GM19328 (cell line): ENCODE measurements at regions not wholly inside any gene's neighbourhood (a gene's known extent, or its start where the extent isn't known, plus 50 kb on each side); places are given as distances from the start of the nearest gene placed in this dataset.

Experiments used
- ATAC-seq: cut with Tn5 transposase; IDR thresholded peaks from one replicate; pipeline ENCODE4 v1.9.1; 2021; ENCODE audit warnings: mild to moderate bottlenecking, moderate library complexity; ENCODE audit not compliant: unreplicated experiment

GRCh38 chr12:59252731-59253130, 332.4 kb upstream of the LRIG3 start:
- ATAC-seq = no peak

GRCh38 chr12:59250766-59251165, 330.5 kb upstream of the LRIG3 start:
- ATAC-seq = no peak

DNA sequence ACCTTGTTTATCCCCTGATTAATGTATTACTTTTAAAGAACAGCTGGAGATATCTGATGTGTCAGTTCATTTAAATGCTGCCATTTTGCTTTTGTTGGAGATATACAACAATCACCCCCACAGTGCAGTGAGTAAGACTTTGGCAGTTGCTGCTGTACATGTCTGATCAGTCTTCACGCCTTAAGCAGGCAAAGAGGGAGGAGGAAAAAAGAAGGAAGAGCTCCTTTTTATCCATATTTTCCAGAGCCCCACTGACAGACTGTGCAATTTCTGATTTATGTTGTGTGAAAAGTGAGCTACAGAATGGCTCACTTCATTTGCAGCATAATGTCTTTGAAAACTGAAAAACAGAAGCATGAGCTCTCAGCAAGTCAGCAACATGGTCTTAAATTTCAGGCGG, 319.7 kb upstream of the LRIG3 start:
- ATAC-seq = no peak

- ATAC-seq = no peak
Measured at GRCh38 chr12:59234391-59234790, 314.1 kb upstream of the LRIG3 start.

GRCh38 chr12:59230334-59230733, 310.0 kb upstream of the LRIG3 start:
- no peak for ATAC-seq

DNA sequence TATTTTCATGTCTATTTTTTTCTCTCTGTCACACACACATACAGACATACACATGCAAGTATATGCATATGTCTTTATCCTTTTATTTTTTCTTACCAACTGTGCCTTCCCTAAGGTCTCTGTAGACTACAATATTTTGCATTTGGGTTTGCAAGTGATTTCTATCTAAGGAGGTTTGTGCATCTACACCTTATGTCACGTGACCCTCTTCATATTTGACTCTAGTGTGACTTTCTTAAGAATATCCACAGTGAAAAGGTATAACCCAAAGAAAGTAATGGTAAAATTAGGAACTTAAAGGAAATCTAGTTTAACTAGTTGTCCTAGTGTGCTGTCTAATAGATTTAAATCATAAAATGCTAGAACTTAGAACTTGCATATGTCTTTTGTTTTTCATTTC, 298.8 kb upstream of the LRIG3 start:
- no peak for ATAC-seq

DNA sequence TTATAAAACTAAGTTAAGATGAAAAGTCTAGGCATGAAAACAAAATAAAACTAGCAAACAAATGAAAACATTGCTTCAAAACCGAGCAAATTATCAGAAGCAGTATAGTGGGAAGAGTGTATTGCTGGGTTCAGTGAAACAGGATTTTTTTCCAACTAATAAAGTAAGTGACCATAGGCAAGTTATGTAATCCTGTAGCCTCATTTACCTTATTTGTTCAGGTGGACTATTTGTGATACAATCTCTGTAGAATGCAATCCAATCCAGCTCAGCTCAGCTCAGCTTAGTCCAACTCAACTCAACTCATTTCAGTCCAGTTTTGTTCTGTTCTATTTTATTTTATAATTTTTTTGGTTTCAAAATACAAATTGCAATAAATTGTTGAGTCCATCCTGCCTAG, 276.7 kb upstream of the LRIG3 start:
- ATAC-seq = no peak

GRCh38 chr12:59194794-59195193, 274.5 kb upstream of the LRIG3 start:
- no peak for ATAC-seq

GRCh38 chr12:59193476-59194050, 273.3 kb upstream of the LRIG3 start:
- no peak for ATAC-seq

GRCh38 chr12:59191372-59191771, 271.1 kb upstream of the LRIG3 start:
- ATAC-seq = no peak

GRCh38 chr12:59186451-59186850, 266.1 kb upstream of the LRIG3 start:
- ATAC-seq = no peak

- ATAC-seq = no peak
Measured at GRCh38 chr12:59185295-59185694, 265.0 kb upstream of the LRIG3 start.

DNA sequence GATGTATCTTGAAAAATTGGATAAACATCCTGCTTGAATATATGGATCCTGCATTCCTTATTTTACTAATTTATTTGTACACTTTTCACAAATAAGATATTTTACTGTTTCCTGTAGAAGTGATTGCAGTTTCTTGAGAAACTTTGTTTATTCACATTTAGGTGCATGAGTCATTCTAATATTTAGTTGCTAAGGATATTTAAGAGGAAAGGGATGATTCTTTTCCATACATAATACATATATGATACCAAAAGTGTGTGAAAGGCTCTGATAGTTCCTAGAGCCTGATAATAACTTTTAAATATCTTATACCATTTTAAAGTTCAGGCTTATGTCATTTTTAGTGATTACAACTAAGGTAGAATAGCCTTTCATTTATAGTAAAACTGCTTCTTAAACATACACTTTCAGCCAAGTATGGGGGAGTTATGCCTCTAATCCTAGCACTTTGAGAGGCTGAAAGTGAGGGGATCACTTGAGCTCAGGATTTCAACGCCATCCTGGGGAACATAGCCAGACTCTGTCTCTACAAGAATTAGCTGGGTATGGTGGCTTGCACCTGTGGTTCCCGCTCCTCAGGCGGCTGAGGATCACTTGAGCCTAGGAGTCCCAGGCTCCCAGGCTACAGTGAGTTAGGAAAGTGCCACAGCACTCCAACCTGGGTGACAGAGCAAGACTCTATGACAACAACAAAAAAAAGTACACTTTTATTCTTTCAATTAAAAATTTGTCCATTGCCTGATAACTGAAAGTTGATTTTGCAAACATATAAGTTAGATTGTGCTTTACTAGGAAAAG, 262.6 kb upstream of the LRIG3 start:
- ATAC-seq = no peak

DNA sequence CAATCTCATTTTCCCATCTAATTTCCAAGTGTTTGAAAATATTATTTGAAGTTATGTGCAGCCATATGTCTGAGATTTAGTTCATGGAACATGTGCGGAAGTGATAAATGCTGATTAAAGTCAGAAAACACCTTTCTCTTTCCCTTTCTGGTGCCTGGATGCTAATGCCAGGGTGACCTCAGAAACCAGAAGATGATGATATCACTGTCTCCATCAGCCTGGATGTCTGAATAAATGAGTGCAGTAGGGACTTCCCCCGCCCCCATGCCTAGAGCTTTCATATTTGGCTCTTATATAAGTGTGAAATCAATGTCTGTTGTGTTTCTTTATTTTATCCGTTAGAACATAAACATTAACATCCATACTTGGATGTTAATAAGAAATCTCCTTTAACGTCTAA, 261.9 kb upstream of the LRIG3 start:
- ATAC-seq = no peak

GRCh38 chr12:59181196-59181777, 261.0 kb upstream of the LRIG3 start:
- ATAC-seq = no peak

GRCh38 chr12:59179231-59179630, 258.9 kb upstream of the LRIG3 start:
- no peak for ATAC-seq

DNA sequence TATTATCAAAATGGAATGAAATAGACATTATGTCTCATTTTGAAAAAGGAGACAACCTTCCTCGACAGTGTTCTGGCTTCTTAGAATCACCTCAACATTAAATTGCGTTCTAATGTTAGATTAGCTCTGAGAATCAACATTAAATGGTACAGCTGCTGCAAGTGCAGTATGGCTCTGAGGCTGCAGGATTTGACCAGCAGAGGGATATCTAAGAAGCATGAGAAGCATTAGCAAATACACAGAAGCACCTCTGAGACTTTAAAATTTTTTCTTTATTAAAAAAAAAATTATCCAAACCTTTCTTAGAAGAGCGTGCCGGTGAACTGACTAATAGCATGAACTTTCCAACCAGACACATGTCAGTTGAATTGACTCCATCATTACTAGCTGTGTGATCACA, 253.4 kb upstream of the LRIG3 start:
- ATAC-seq = no peak

DNA sequence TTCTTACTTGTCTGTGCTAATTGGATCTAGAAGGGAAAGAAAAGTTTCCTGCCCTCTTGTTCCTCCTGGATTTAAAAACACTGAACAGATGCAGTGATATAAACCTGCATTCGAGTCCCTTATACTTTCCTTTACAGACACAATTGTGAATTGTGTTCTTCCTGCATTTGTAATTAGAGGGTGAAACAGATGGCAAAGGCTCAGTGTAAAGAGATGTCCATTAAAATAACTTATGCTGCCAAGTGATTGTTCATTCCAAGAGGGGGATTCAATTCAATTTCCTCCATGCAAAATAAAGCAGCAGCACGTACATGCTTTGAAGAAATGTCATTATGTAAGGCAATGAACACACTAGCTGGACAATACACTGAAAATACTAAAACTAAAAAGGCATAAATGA, 248.3 kb upstream of the LRIG3 start:
- ATAC-seq = no peak

DNA sequence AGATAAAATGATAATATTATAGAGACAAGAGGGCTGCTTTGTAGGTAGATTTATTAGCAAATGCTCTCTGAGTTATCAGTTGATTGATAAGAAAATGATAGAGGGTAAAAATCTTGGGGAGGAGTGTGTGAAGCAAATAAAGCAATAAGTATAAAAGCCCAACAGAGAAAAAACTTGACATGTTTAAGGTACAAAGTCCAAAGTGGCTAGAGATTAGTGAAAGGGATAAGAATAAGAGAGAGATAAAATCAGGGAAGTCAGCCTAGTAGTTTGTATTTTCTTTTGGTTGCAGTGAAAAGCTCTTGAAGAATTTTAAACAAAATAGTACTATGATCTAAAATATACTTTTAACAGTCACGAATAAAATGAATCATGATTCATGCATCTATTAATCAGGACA, 246.2 kb upstream of the LRIG3 start:
- no peak for ATAC-seq

GRCh38 chr12:59164991-59165718, 244.9 kb upstream of the LRIG3 start:
- ATAC-seq = no peak

DNA sequence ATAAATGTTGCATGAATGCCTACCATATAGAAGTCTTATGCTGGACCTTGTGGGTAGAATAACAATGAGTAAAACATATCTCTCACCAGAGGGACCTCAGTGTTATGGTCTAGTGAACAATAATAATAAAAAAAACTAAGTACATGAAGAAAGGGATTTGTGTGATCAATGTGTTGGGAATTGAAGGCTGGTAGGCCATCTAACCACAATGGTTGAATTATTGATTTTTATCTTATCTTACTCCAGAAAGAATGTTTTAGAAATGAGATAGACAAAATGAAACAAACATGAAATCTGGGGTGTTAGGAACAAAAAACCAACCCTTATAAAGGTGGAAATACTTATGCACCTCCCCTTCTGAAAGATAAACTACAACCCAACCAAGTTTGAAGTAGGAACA, 243.9 kb upstream of the LRIG3 start:
- ATAC-seq = no peak

GRCh38 chr12:59158681-59159080, 238.4 kb upstream of the LRIG3 start:
- ATAC-seq = no peak
